Ishikawa (cell line): ENCODE measurements at regions not wholly inside any gene's neighbourhood (a gene's known extent, or its start where the extent isn't known, plus 50 kb on each side); places are given as distances from the start of the nearest gene placed in this dataset.

Experiments used
- CEBPB ChIP-seq: IDR thresholded peaks from 2 replicates; pipeline ENCODE4 v1.6.1; 2012
- CREB1 ChIP-seq: IDR thresholded peaks from 2 replicates; pipeline ENCODE4 v1.6.1; 2012; ENCODE audit warnings: low read depth
- EGR1 ChIP-seq: IDR thresholded peaks from 2 replicates; pipeline ENCODE4 v1.6.1; 2012
- EP300 ChIP-seq: IDR thresholded peaks from 2 replicates; pipeline ENCODE4 v1.6.1; 2012; ENCODE audit warnings: borderline replicate concordance
- FOXM1 ChIP-seq: IDR thresholded peaks from 2 replicates; pipeline ENCODE4 v1.6.1; 2012; ENCODE audit warnings: low read depth, borderline replicate concordance
- NFIC ChIP-seq: IDR thresholded peaks from 2 replicates; pipeline ENCODE4 v1.6.1; 2012
- REST ChIP-seq: IDR thresholded peaks from 2 replicates; pipeline ENCODE4 v1.6.1; 2012; ENCODE audit warnings: low read depth, mild to moderate bottlenecking
- TAF1 ChIP-seq: IDR thresholded peaks from 2 replicates; pipeline ENCODE4 v1.6.1; 2012; ENCODE audit warnings: low read depth, mild to moderate bottlenecking
- TCF12 ChIP-seq: IDR thresholded peaks from 2 replicates; pipeline ENCODE4 v1.6.1; 2012; ENCODE audit warnings: low read depth
- TEAD4 ChIP-seq: IDR thresholded peaks from 2 replicates; pipeline ENCODE4 v1.6.1; 2012
- YY1 ChIP-seq: IDR thresholded peaks from 2 replicates; pipeline ENCODE4 v1.6.1; 2012; ENCODE audit warnings: low read depth
- ZBTB7A ChIP-seq: IDR thresholded peaks from 2 replicates; pipeline ENCODE4 v1.6.1; 2012; ENCODE audit warnings: low read depth
- TF ChIP-seq, protein P1 (sequence below): IDR thresholded peaks from 2 replicates; pipeline ENCODE4 v1.6.1; 2012
- TF ChIP-seq, protein P2 (sequence below): IDR thresholded peaks from 2 replicates; pipeline ENCODE4 v1.6.1; 2012

- TF ChIP-seq, protein P1, sequence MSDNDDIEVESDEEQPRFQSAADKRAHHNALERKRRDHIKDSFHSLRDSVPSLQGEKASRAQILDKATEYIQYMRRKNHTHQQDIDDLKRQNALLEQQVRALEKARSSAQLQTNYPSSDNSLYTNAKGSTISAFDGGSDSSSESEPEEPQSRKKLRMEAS: no peak
- no peak for TF ChIP-seq NFIC
- no peak for TF ChIP-seq EP300
- TF ChIP-seq ZBTB7A: no peak
- no peak for TF ChIP-seq YY1
- TF ChIP-seq CREB1: no peak
- no peak for TF ChIP-seq CEBPB
- no peak for TF ChIP-seq REST
- TF ChIP-seq TAF1: no peak
- no peak for TF ChIP-seq TEAD4
- TF ChIP-seq EGR1: no peak
- TF ChIP-seq FOXM1: no peak
- TF ChIP-seq, protein P2, sequence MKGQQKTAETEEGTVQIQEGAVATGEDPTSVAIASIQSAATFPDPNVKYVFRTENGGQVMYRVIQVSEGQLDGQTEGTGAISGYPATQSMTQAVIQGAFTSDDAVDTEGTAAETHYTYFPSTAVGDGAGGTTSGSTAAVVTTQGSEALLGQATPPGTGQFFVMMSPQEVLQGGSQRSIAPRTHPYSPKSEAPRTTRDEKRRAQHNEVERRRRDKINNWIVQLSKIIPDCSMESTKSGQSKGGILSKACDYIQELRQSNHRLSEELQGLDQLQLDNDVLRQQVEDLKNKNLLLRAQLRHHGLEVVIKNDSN: no peak
- TF ChIP-seq TCF12: no peak
Observed at GRCh38 chr14:71232506-71232905, 325.2 kb downstream of the PCNX1 start.
